Esophagus (tissue), 2 donors: ENCODE measurements at regions not wholly inside any gene's neighbourhood (a gene's known extent, or its start where the extent isn't known, plus 50 kb on each side); places are given as distances from the start of the nearest gene placed in this dataset.

Experiments
- H3K27ac ChIP-seq, 2 donors: one replicate each; pipeline ENCODE4 v1.5.1; 2013; ENCODE audit warnings: low read depth in 2 of 2, mild to moderate bottlenecking in 2 of 2, inconsistent platforms in 1 of 2, low read length in 1 of 2, moderate library complexity in 1 of 2
- H3K27me3 ChIP-seq, 2 donors: one replicate each; pipeline ENCODE4 v1.6.1; 2013; ENCODE audit warnings: low read length in 2 of 2, control low read depth in 1 of 2, mild to moderate bottlenecking in 1 of 2; ENCODE audit not compliant: insufficient read depth in 2 of 2, control insufficient read depth in 1 of 2
- H3K36me3 ChIP-seq, 2 donors: one replicate each; pipeline ENCODE4 v1.6.1; 2013; ENCODE audit warnings: low read length in 1 of 2; ENCODE audit not compliant: control insufficient read depth in 2 of 2, insufficient read depth in 2 of 2
- H3K4me1 ChIP-seq, 2 donors: one replicate each; pipeline ENCODE4 v1.6.1; 2013; ENCODE audit warnings: low read length in 1 of 2; ENCODE audit not compliant: control insufficient read depth in 2 of 2, insufficient read depth in 2 of 2
- H3K4me3 ChIP-seq, 2 donors: one replicate each; pipeline ENCODE4 v1.5.1; 2013; ENCODE audit warnings: low read length in 2 of 2, mild to moderate bottlenecking in 2 of 2, low read depth in 1 of 2, moderate library complexity in 1 of 2
- H3K9me3 ChIP-seq, 2 donors: one replicate each; pipeline ENCODE4 v1.6.1; 2013; ENCODE audit warnings: mild to moderate bottlenecking in 2 of 2, low read depth in 1 of 2, low read length in 1 of 2, moderate library complexity in 1 of 2; ENCODE audit not compliant: control insufficient read depth in 2 of 2, insufficient read depth in 1 of 2
- WGBS, 2 donors: extraction: QIAGEN DNeasy Blood & Tissue Kit; methylation state at CpG; one replicate each; pipeline ENCODE4 v1.1.7; 2013; 5-methylcytosine and 5-hydroxymethylcytosine counted together
- donor health status: healthy with polysubstance abuse.
- donor health status: Bipolar disorder and iron deficiency.

- no peaks in the 10 kb centered on the region for H3K9me3 ChIP-seq
- WGBS, 2 donors, result 89 to 90% methylated on average over 14 of the region's 14 CpGs
- H3K4me3 ChIP-seq, result no peak overlapping the region
- no peak overlapping the region for H3K27ac ChIP-seq
- peaks cover 0 to 11% of the 10 kb centered on the region in 2 donors for H3K36me3 ChIP-seq
- H3K27me3 ChIP-seq, result no peaks in the 10 kb centered on the region
- peaks cover 5 to 17% of the 10 kb centered on the region in 2 donors for H3K4me1 ChIP-seq
Observed at GRCh38 chr3:127038466-127038865, 55.6 kb downstream of the PLXNA1 start.

- Histone ChIP-seq H3K27me3 (no peaks in the 10 kb centered on the region), H3K27ac (no peak overlapping the region), H3K36me3 (peaks cover 0 to 5% of the 10 kb centered on the region in 2 donors), H3K9me3 (no peaks in the 10 kb centered on the region), H3K4me3 (no peak overlapping the region), H3K4me1 (peaks cover 6 to 17% of the 10 kb centered on the region in 2 donors)
- 84 to 90% methylated on average over 12 of the region's 12 CpGs for WGBS, 2 donors
Observed at GRCh38 chr3:127038923-127039581, 56.1 kb downstream of the PLXNA1 start.

- H3K9me3 ChIP-seq, result no peaks in the 10 kb centered on the region
Observed at GRCh38 chr3:127039719-127040118, 56.8 kb downstream of the PLXNA1 start.

GRCh38 chr3:127040216-127040615 is 57.3 kb downstream of the PLXNA1 start:
- H3K9me3 ChIP-seq, result no peaks in the 10 kb centered on the region
- H3K4me1 ChIP-seq, result peaks cover 5 to 17% of the 10 kb centered on the region in 2 donors
- no peaks in the 10 kb centered on the region for H3K27me3 ChIP-seq
- no peak overlapping the region for H3K4me3 ChIP-seq
- H3K36me3 ChIP-seq, result no peaks in the 10 kb centered on the region
- WGBS, 2 donors, result 75 to 76% methylated on average over 4 of the region's 4 CpGs
- H3K27ac ChIP-seq, result no peak overlapping the region

More at GRCh38 chr3:127039719-127040118, 56.8 kb downstream of the PLXNA1 start:
- 87 to 92% methylated on average over 9 of the region's 9 CpGs for WGBS, 2 donors
- H3K27ac ChIP-seq, result no peak overlapping the region
- H3K4me1 ChIP-seq, result peaks cover 8 to 17% of the 10 kb centered on the region in 2 donors
- no peaks in the 10 kb centered on the region for H3K27me3 ChIP-seq
- no peaks in the 10 kb centered on the region for H3K36me3 ChIP-seq
- H3K4me3 ChIP-seq, result no peak overlapping the region

- Histone ChIP-seq H3K9me3 (no peaks in the 10 kb centered on the region), H3K4me3 (no peak overlapping the region), H3K4me1 (peaks cover 5 to 8% of the 10 kb centered on the region in 2 donors), H3K36me3 (no peaks in the 10 kb centered on the region), H3K27me3 (no peaks in the 10 kb centered on the region), H3K27ac (no peak overlapping the region)
- WGBS, 2 donors, result 79 to 83% methylated on average over 13 of the region's 13 CpGs
Observed at GRCh38 chr3:127041264-127041820, 58.4 kb downstream of the PLXNA1 start.

- Histone ChIP-seq H3K4me1 (peaks cover 5 to 8% of the 10 kb centered on the region in 2 donors), H3K9me3 (no peaks in the 10 kb centered on the region), H3K4me3 (no peak overlapping the region), H3K36me3 (no peaks in the 10 kb centered on the region), H3K27ac (no peak overlapping the region), H3K27me3 (no peaks in the 10 kb centered on the region)
- whole genome bisulfite sequencing, 2 donors, result 85 to 86% methylated on average over 8 of the region's 8 CpGs
Observed at GRCh38 chr3:127041933-127042332, 59.0 kb downstream of the PLXNA1 start.

- no peaks in the 10 kb centered on the region for H3K36me3 ChIP-seq
- no peaks in the 10 kb centered on the region for H3K27me3 ChIP-seq
- H3K27ac ChIP-seq, result no peak overlapping the region
- no peak overlapping the region for H3K4me3 ChIP-seq
- H3K9me3 ChIP-seq, result no peaks in the 10 kb centered on the region
- 86 to 88% methylated on average over 11 to 12 of the region's 12 CpGs for WGBS, 2 donors
- H3K4me1 ChIP-seq, result peaks cover 5 to 8% of the 10 kb centered on the region in 2 donors
Observed at GRCh38 chr3:127042634-127043033, 59.7 kb downstream of the PLXNA1 start.

GRCh38 chr3:127043041-127043641 is 60.2 kb downstream of the PLXNA1 start:
- H3K9me3 ChIP-seq, result no peaks in the 10 kb centered on the region
- no peaks in the 10 kb centered on the region for H3K27me3 ChIP-seq
- peaks cover 5 to 8% of the 10 kb centered on the region in 2 donors for H3K4me1 ChIP-seq
- H3K27ac ChIP-seq, result no peak overlapping the region
- no peaks in the 10 kb centered on the region for H3K36me3 ChIP-seq
- WGBS, 2 donors, result 49 to 61% methylated on average over 17 of the region's 17 CpGs
- H3K4me3 ChIP-seq, result no peak overlapping the region

- no peak overlapping the region for H3K4me3 ChIP-seq
- H3K4me1 ChIP-seq, result peaks cover 5 to 8% of the 10 kb centered on the region in 2 donors
- no peaks in the 10 kb centered on the region for H3K36me3 ChIP-seq
- no peak overlapping the region for H3K27ac ChIP-seq
- no peaks in the 10 kb centered on the region for H3K27me3 ChIP-seq
- 61% methylated on average over 7 of the region's 7 CpGs for WGBS, 2 donors
- H3K9me3 ChIP-seq, result no peaks in the 10 kb centered on the region
Observed at GRCh38 chr3:127043731-127044510, 61.0 kb downstream of the PLXNA1 start.
